H9 (cell line): ENCODE measurements at regions not wholly inside any gene's neighbourhood (a gene's known extent, or its start where the extent isn't known, plus 50 kb on each side); places are given as distances from the start of the nearest gene placed in this dataset.

Source experiments
- DNase-seq: peaks from one replicate; pipeline ENCODE4 v3.0.0-alpha.2; 2017
- H2AFZ ChIP-seq: one replicate; pipeline ENCODE4 v1.6.1; 2013; ENCODE audit warnings: mild to moderate bottlenecking, low read length, control low read depth, moderate library complexity
- H2AK5ac ChIP-seq: 2 replicates; pipeline ENCODE4 v1.6.1; 2013; ENCODE audit warnings: low read length, control low read depth, mixed read lengths; ENCODE audit not compliant: insufficient read length
- H2BK120ac ChIP-seq: one replicate; pipeline ENCODE4 v1.6.1; 2013; ENCODE audit warnings: low read depth, mild to moderate bottlenecking, low read length, control low read depth, inconsistent platforms; ENCODE audit not compliant: poor library complexity, severe bottlenecking
- H2BK12ac ChIP-seq: 2 replicates; pipeline ENCODE4 v1.6.1; 2013; ENCODE audit warnings: low read length, control low read depth, mixed read lengths, low read depth; ENCODE audit not compliant: insufficient read length
- H2BK15ac ChIP-seq: 2 replicates; pipeline ENCODE4 v1.6.1; 2013; ENCODE audit warnings: low read depth, low read length, control low read depth
- H2BK20ac ChIP-seq: one replicate; pipeline ENCODE4 v1.6.1; 2013; ENCODE audit warnings: low read depth, mild to moderate bottlenecking, low read length, control low read depth, inconsistent platforms; ENCODE audit not compliant: poor library complexity, severe bottlenecking
- H2BK5ac ChIP-seq: 2 replicates; pipeline ENCODE4 v1.6.1; 2013; ENCODE audit warnings: low read length, control low read depth, mixed read lengths; ENCODE audit not compliant: insufficient read length
- H3K14ac ChIP-seq: 2 replicates; pipeline ENCODE4 v1.6.1; 2013; ENCODE audit warnings: low read length, control low read depth; ENCODE audit not compliant: insufficient read depth
- H3K18ac ChIP-seq: 2 replicates; pipeline ENCODE4 v1.6.1; 2013; ENCODE audit warnings: low read depth, mild to moderate bottlenecking, mixed read lengths, low read length, control low read depth; ENCODE audit not compliant: insufficient read length
- H3K23ac ChIP-seq: 2 replicates; pipeline ENCODE4 v1.6.1; 2013; ENCODE audit warnings: low read length, control low read depth, mixed read lengths, low read depth; ENCODE audit not compliant: insufficient read length
- H3K23me2 ChIP-seq: 2 replicates; pipeline ENCODE4 v1.6.1; 2013; ENCODE audit warnings: low read depth, mild to moderate bottlenecking, mixed read lengths, low read length, control low read depth; ENCODE audit not compliant: insufficient read length, poor library complexity, severe bottlenecking
- H3K27ac ChIP-seq: 2 replicates; pipeline ENCODE4 v1.5.1; 2013; ENCODE audit warnings: low read length, control low read depth, mixed read lengths, low read depth; ENCODE audit not compliant: insufficient read length
- H3K27me3 ChIP-seq: 2 replicates; pipeline ENCODE4 v1.6.1; 2013; ENCODE audit warnings: low read length, control low read depth, inconsistent platforms; ENCODE audit not compliant: insufficient read depth
- H3K4ac ChIP-seq: 2 replicates; pipeline ENCODE4 v1.6.1; 2013; ENCODE audit warnings: low read depth, mild to moderate bottlenecking, control low read depth, inconsistent platforms, low read length, moderate library complexity
- H3K4me1 ChIP-seq: 2 replicates; pipeline ENCODE4 v1.6.1; 2013; ENCODE audit warnings: low read length, control low read depth, inconsistent platforms; ENCODE audit not compliant: insufficient read depth
- H3K4me2 ChIP-seq: 2 replicates; pipeline ENCODE4 v1.6.1; 2013; ENCODE audit warnings: low read length, control low read depth, mixed read lengths; ENCODE audit not compliant: insufficient read length, insufficient read depth
- H3K56ac ChIP-seq: 2 replicates; pipeline ENCODE4 v1.6.1; 2013; ENCODE audit warnings: low read depth, mild to moderate bottlenecking, mixed read lengths, low read length, control low read depth; ENCODE audit not compliant: insufficient read length
- H3K79me1 ChIP-seq: 2 replicates; pipeline ENCODE4 v1.6.1; 2013; ENCODE audit warnings: low read depth, mild to moderate bottlenecking, moderate library complexity, low read length, control low read depth, inconsistent platforms; ENCODE audit not compliant: insufficient read depth, poor library complexity, severe bottlenecking
- H3K79me2 ChIP-seq: 2 replicates; pipeline ENCODE4 v1.6.1; 2013; ENCODE audit warnings: low read length, control low read depth, inconsistent platforms; ENCODE audit not compliant: insufficient read depth
- H3K9ac ChIP-seq: 2 replicates; pipeline ENCODE4 v1.6.1; 2013; ENCODE audit warnings: low read length, control low read depth, mixed read lengths; ENCODE audit not compliant: insufficient read length; ENCODE audit errors: extremely low read depth
- H3K9me3 ChIP-seq: one replicate; pipeline ENCODE4 v1.6.1; 2013; ENCODE audit warnings: low read depth, low read length, inconsistent platforms; ENCODE audit not compliant: control insufficient read depth
- H3T11ph ChIP-seq: one replicate; pipeline ENCODE4 v1.6.1; 2013; ENCODE audit warnings: mild to moderate bottlenecking, low read length, control low read depth, inconsistent platforms
- H4K20me1 ChIP-seq: one replicate; pipeline ENCODE4 v1.6.1; 2013; ENCODE audit not compliant: control insufficient read depth, insufficient read length, insufficient read depth
- H4K5ac ChIP-seq: 2 replicates; pipeline ENCODE4 v1.6.1; 2013; ENCODE audit warnings: low read depth, mild to moderate bottlenecking, mixed read lengths, low read length, control low read depth; ENCODE audit not compliant: insufficient read length
- H4K8ac ChIP-seq: replicated peaks from 2 replicates; pipeline ENCODE4 v1.6.1; 2013; ENCODE audit warnings: low read length, control low read depth, mixed read lengths, low read depth; ENCODE audit not compliant: insufficient read length
- H4K91ac ChIP-seq: 2 replicates; pipeline ENCODE4 v1.6.1; 2013; ENCODE audit warnings: low read depth, mild to moderate bottlenecking, moderate library complexity, mixed read lengths, low read length, control low read depth; ENCODE audit not compliant: insufficient read length
- H3K27ac Mint-ChIP-seq, 3 experiments: 2 replicates in 2 of 3; 3 replicates in 1 of 3; pipeline ENCODE4 v1.8.0; 2020 to 2021; ENCODE audit warnings: mixed read lengths in 3 of 3, mild to moderate bottlenecking in 1 of 3, moderate library complexity in 1 of 3
- H3K27me3 Mint-ChIP-seq: 2 replicates; pipeline ENCODE4 v1.8.0; 2021; ENCODE audit warnings: low read depth, mild to moderate bottlenecking, moderate library complexity, mixed read lengths
- H3K36me3 Mint-ChIP-seq, 3 experiments: 2 replicates in 2 of 3; 3 replicates in 1 of 3; pipeline ENCODE4 v1.8.0; 2020 to 2021; ENCODE audit warnings: low read depth in 3 of 3, mixed read lengths in 3 of 3; ENCODE audit not compliant: insufficient read depth in 1 of 3
- H3K4me1 Mint-ChIP-seq, 2 experiments: 2 replicates each; pipeline ENCODE4 v1.8.0; 2020; ENCODE audit warnings: mixed read lengths in 2 of 2
- H3K4me3 Mint-ChIP-seq, 2 experiments: 2 replicates in 1 of 2; 3 replicates in 1 of 2; pipeline ENCODE4 v1.8.0; 2020 to 2021; ENCODE audit warnings: mild to moderate bottlenecking in 2 of 2, mixed read lengths in 2 of 2, moderate library complexity in 1 of 2
- H3K9me3 Mint-ChIP-seq, 2 experiments: 2 replicates in 1 of 2; 3 replicates in 1 of 2; pipeline ENCODE4 v1.8.0; 2020; ENCODE audit warnings: mild to moderate bottlenecking in 2 of 2, mixed read lengths in 2 of 2, moderate library complexity in 1 of 2
- CTCF ChIP-seq: fragments of 200-600 bp; sonication (generic); conservative IDR thresholded peaks from 3 replicates; pipeline ENCODE4 v1.8.0; 2021; ENCODE audit warnings: antibody characterized with exemption, mild to moderate bottlenecking
- whole genome bisulfite sequencing: extraction: QIAGEN DNeasy Blood & Tissue Kit; methylation state at CpG from one replicate; pipeline ENCODE4 v1.1.7; 2013; ENCODE audit warnings: missing lambda C conversion rate, low lambda C conversion rate, mixed read lengths; ENCODE audit not compliant: insufficient read length; ENCODE audit errors: extremely low coverage; 5-methylcytosine and 5-hydroxymethylcytosine counted together

DNA sequence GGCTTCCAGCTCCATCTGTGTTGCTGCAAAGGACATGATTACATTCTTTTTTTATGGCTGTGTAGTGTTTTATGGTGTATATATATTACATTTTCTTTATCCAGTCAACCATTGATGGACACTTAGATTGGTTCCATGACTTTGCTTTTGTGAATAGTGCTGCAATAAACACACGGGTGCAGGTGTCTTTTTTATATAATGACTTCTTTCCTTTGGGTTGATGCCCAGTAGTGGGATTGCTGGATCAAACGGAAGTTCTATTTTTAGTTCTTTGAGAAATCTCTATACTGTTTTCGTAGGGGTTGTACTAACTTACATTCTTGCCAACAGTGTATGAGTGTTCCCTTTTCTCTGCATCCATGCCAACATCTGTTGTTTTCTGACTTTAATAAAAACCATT, 189.7 kb downstream of the ACTR3B start:
- Mint-ChIP-seq H3K27ac (no peak overlapping the region), H3K4me3 (no peak overlapping the region), H3K27me3 (no peaks in the 10 kb centered on the region), H3K9me3 (peaks cover 8 to 9% of the 10 kb centered on the region in 2 experiments; a peak in 4 of 5 replicates), H3K4me1 (no peaks in the 10 kb centered on the region), H3K36me3 (peaks cover 5 to 7% (median 5%) of the 10 kb centered on the region in 3 experiments; a peak in 5 of 7 replicates)
- Histone ChIP-seq H3T11ph (no peak overlapping the region), H3K27me3 (no peaks in the 10 kb centered on the region), H4K91ac (no peak overlapping the region), H3K79me2 (no peaks in the 10 kb centered on the region), H3K18ac (no peak overlapping the region), H2AK5ac (no peak overlapping the region), H3K4me1 (no peaks in the 10 kb centered on the region), H3K9ac (no peak overlapping the region), H3K23ac (no peak overlapping the region), H2BK20ac (no peak overlapping the region), H2BK15ac (no peak overlapping the region), H3K4me2 (no peak overlapping the region), H3K79me1 (no peaks in the 10 kb centered on the region), H4K20me1 (no peaks in the 10 kb centered on the region), H2BK12ac (no peak overlapping the region), H2BK5ac (no peak overlapping the region), H2BK120ac (no peak overlapping the region), H3K4ac (no peak overlapping the region), H4K5ac (no peak overlapping the region), H3K56ac (no peak overlapping the region), H3K14ac (no peak overlapping the region), H3K27ac (no peak overlapping the region), H3K23me2 (no peaks in the 10 kb centered on the region), H2AFZ (no peak overlapping the region), H3K9me3 (no peaks in the 10 kb centered on the region), H4K8ac (no peak overlapping the region)
- WGBS = no CpG with 5 or more reads among the region's 3 CpGs
- TF ChIP-seq CTCF = no peak
- DNase-seq = no peak
